ENCODE measurements at regions not wholly inside any gene's neighbourhood (a gene's known extent, or its start where the extent isn't known, plus 50 kb on each side); places are given as distances from the start of the nearest gene placed in this dataset.

GRCh38 chr5:164934039-164934438 is 1428.6 kb downstream of the MAT2B start:
- no peaks in the 10 kb centered on the region for H3K36me3 ChIP-seq (ENCODE audit: control insufficient read depth, insufficient read depth, low read length)
- H3K9me3 ChIP-seq (ENCODE audit: control insufficient read depth, low read length), result no peaks in the 10 kb centered on the region
- no peak overlapping the region for H3K9ac ChIP-seq (ENCODE audit: low read length)
- no peak overlapping the region for H3K4me3 ChIP-seq (ENCODE audit: low read length)
- no peaks in the 10 kb centered on the region for H3K4me1 ChIP-seq (ENCODE audit: control insufficient read depth, insufficient read depth, low read length)
- no peaks in the 10 kb centered on the region for H3K27me3 ChIP-seq (ENCODE audit: control insufficient read depth, insufficient read depth, low read length)

DNA sequence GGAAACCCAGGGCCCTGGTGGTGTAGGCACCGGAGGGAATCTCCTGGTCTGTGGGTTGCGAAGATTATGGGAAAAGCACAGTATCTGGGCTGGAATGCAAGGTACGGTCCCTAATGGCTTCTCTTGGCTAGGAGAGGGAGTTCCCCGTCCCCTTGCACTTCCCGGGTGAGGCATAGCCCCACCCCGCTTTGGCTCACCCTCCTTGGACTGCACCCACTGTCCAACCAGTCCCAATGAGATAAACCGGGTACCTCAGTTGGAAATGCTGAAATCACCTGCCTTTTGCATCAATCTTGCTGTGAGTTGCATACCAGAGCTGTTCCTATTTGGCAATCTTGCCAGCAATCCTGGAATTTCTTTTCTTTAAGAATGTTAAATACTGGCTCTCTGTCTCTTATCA is 1429.1 kb downstream of the MAT2B start:
- H3K4me1 ChIP-seq (ENCODE audit: control insufficient read depth, insufficient read depth, low read length), result no peaks in the 10 kb centered on the region

GRCh38 chr5:164941132-164941531 is 1435.7 kb downstream of the MAT2B start:
- Histone ChIP-seq H3K4me3 (ENCODE audit: low read length) (no peak overlapping the region), H3K9me3 (ENCODE audit: control insufficient read depth, low read length) (no peaks in the 10 kb centered on the region), H3K9ac (ENCODE audit: low read length) (no peak overlapping the region), H3K36me3 (ENCODE audit: control insufficient read depth, insufficient read depth, low read length) (no peaks in the 10 kb centered on the region), H3K4me1 (ENCODE audit: control insufficient read depth, insufficient read depth, low read length) (no peaks in the 10 kb centered on the region), H3K27me3 (ENCODE audit: control insufficient read depth, insufficient read depth, low read length) (no peaks in the 10 kb centered on the region)

More for the DNA sequence above, 1429.1 kb downstream of the MAT2B start:
- Histone ChIP-seq H3K9me3 (ENCODE audit: control insufficient read depth, low read length) (no peaks in the 10 kb centered on the region), H3K9ac (ENCODE audit: low read length) (no peak overlapping the region), H3K4me3 (ENCODE audit: low read length) (no peak overlapping the region), H3K27me3 (ENCODE audit: control insufficient read depth, insufficient read depth, low read length) (no peaks in the 10 kb centered on the region), H3K36me3 (ENCODE audit: control insufficient read depth, insufficient read depth, low read length) (no peaks in the 10 kb centered on the region)

GRCh38 chr5:164950927-164951326 is 1445.5 kb downstream of the MAT2B start:
- H3K9me3 ChIP-seq (ENCODE audit: control insufficient read depth, low read length), result no peaks in the 10 kb centered on the region
- H3K4me3 ChIP-seq (ENCODE audit: low read length), result no peak overlapping the region
- no peaks in the 10 kb centered on the region for H3K36me3 ChIP-seq (ENCODE audit: control insufficient read depth, insufficient read depth, low read length)
- H3K9ac ChIP-seq (ENCODE audit: low read length), result no peak overlapping the region
- H3K27me3 ChIP-seq (ENCODE audit: control insufficient read depth, insufficient read depth, low read length), result no peaks in the 10 kb centered on the region
- no peaks in the 10 kb centered on the region for H3K4me1 ChIP-seq (ENCODE audit: control insufficient read depth, insufficient read depth, low read length)

DNA sequence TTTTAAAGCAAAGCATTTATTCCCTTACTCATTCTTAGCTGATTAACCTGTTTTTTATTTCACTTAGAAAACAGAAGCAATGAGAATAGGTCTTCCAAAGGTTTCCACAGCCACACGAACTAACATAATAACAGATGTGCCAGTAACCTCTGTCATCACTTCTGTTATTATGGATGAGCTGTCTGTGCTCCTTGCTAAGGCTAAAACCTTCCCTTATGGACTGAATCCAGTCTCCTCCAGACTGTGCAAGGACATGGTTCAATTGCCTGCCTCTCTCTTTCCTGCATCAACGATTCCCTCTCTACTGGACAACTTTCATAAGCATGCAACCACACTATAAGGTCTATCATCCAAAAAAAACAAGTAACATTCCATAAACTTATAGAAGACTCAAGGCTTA is 1446.2 kb downstream of the MAT2B start:
- Histone ChIP-seq H3K9ac (ENCODE audit: low read length) (no peak overlapping the region), H3K4me1 (ENCODE audit: control insufficient read depth, insufficient read depth, low read length) (no peaks in the 10 kb centered on the region), H3K9me3 (ENCODE audit: control insufficient read depth, low read length) (no peaks in the 10 kb centered on the region), H3K4me3 (ENCODE audit: low read length) (no peak overlapping the region), H3K27me3 (ENCODE audit: control insufficient read depth, insufficient read depth, low read length) (no peaks in the 10 kb centered on the region), H3K36me3 (ENCODE audit: control insufficient read depth, insufficient read depth, low read length) (no peaks in the 10 kb centered on the region)

- Histone ChIP-seq H3K9me3 (ENCODE audit: control insufficient read depth, low read length) (no peaks in the 10 kb centered on the region), H3K4me1 (ENCODE audit: control insufficient read depth, insufficient read depth, low read length) (no peaks in the 10 kb centered on the region), H3K27me3 (ENCODE audit: control insufficient read depth, insufficient read depth, low read length) (no peaks in the 10 kb centered on the region), H3K4me3 (ENCODE audit: low read length) (no peak overlapping the region), H3K9ac (ENCODE audit: low read length) (no peak overlapping the region), H3K36me3 (ENCODE audit: control insufficient read depth, insufficient read depth, low read length) (no peaks in the 10 kb centered on the region)
These were observed 1453.3 kb downstream of the MAT2B start for GRCh38 chr5:164958688-164959087.

DNA sequence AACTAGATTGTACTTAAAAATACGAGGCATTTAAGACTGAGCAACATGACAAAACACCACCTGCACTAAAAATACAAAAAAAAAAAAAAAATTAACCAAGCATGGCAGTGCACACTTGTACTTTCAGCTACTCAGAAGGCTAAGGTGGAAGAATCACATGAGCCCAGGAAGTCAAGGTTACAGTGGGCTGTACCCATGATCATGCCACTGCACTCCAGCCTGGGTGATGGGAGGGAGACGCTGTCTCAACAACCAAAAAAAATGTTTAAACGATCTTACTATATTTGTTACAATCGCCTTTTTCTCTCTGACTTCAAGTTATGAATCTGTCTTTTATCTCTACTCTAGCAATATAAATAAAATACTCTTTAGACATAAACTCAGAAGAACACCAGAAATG is 1454.3 kb downstream of the MAT2B start:
- Histone ChIP-seq H3K9ac (ENCODE audit: low read length) (no peak overlapping the region), H3K4me3 (ENCODE audit: low read length) (no peak overlapping the region), H3K9me3 (ENCODE audit: control insufficient read depth, low read length) (no peaks in the 10 kb centered on the region), H3K27me3 (ENCODE audit: control insufficient read depth, insufficient read depth, low read length) (no peaks in the 10 kb centered on the region), H3K36me3 (ENCODE audit: control insufficient read depth, insufficient read depth, low read length) (no peaks in the 10 kb centered on the region), H3K4me1 (ENCODE audit: control insufficient read depth, insufficient read depth, low read length) (no peaks in the 10 kb centered on the region)

GRCh38 chr5:164962329-164962961 is 1457.0 kb downstream of the MAT2B start:
- no peak overlapping the region for H3K9ac ChIP-seq (ENCODE audit: low read length)
- H3K4me3 ChIP-seq (ENCODE audit: low read length), result no peak overlapping the region
- no peaks in the 10 kb centered on the region for H3K36me3 ChIP-seq (ENCODE audit: control insufficient read depth, insufficient read depth, low read length)
- no peaks in the 10 kb centered on the region for H3K27me3 ChIP-seq (ENCODE audit: control insufficient read depth, insufficient read depth, low read length)
- H3K4me1 ChIP-seq (ENCODE audit: control insufficient read depth, insufficient read depth, low read length), result no peaks in the 10 kb centered on the region
- no peaks in the 10 kb centered on the region for H3K9me3 ChIP-seq (ENCODE audit: control insufficient read depth, low read length)

DNA sequence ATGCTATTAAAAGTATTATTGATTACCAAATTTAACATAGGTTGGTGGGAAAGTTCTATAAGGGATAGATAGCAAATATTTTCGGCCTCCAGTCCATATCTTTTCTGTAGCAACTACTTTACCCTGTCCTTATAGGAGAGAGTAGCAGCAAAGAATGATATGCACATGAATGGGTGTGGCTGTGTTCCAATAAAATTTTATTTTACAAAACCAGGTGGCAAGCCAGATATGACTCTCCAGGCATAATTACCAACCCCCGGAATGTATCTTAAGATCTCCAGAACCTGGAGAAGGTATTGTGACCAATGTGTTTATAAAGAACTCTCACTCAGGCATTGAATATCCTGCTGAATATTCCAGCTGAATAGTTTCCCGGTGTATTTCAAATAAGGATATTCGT is 1461.2 kb downstream of the MAT2B start:
- no peaks in the 10 kb centered on the region for H3K36me3 ChIP-seq (ENCODE audit: control insufficient read depth, insufficient read depth, low read length)
- H3K9ac ChIP-seq (ENCODE audit: low read length), result no peak overlapping the region
- no peaks in the 10 kb centered on the region for H3K9me3 ChIP-seq (ENCODE audit: control insufficient read depth, low read length)
- H3K27me3 ChIP-seq (ENCODE audit: control insufficient read depth, insufficient read depth, low read length), result no peaks in the 10 kb centered on the region
- H3K4me3 ChIP-seq (ENCODE audit: low read length), result no peak overlapping the region
- no peaks in the 10 kb centered on the region for H3K4me1 ChIP-seq (ENCODE audit: control insufficient read depth, insufficient read depth, low read length)

DNA sequence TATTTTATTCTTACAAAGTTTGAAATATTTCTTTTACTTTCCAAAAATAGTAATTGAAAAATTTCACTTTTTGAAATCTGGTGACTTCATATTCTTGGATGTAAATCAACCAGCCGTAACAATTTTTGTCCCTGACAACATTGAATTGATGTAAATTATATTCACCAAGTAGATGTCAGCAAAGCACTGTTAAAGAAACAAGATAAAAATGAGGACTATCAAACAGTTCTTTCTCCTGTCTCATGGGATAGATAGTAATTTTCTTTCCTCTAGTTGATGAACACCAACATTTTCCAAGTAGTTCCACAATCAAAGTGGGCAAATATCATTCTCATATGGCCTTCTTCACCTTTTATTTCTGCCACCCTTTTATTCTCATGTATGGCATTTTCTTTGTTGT is 1461.9 kb downstream of the MAT2B start:
- Histone ChIP-seq H3K4me1 (ENCODE audit: control insufficient read depth, insufficient read depth, low read length) (no peaks in the 10 kb centered on the region), H3K9me3 (ENCODE audit: control insufficient read depth, low read length) (no peaks in the 10 kb centered on the region), H3K4me3 (ENCODE audit: low read length) (no peak overlapping the region), H3K9ac (ENCODE audit: low read length) (no peak overlapping the region), H3K36me3 (ENCODE audit: control insufficient read depth, insufficient read depth, low read length) (no peaks in the 10 kb centered on the region), H3K27me3 (ENCODE audit: control insufficient read depth, insufficient read depth, low read length) (no peaks in the 10 kb centered on the region)

GRCh38 chr5:164972973-164973372 is 1467.6 kb downstream of the MAT2B start:
- Histone ChIP-seq H3K27me3 (ENCODE audit: control insufficient read depth, insufficient read depth, low read length) (no peaks in the 10 kb centered on the region), H3K4me3 (ENCODE audit: low read length) (no peak overlapping the region), H3K9ac (ENCODE audit: low read length) (no peak overlapping the region), H3K4me1 (ENCODE audit: control insufficient read depth, insufficient read depth, low read length) (no peaks in the 10 kb centered on the region), H3K36me3 (ENCODE audit: control insufficient read depth, insufficient read depth, low read length) (no peaks in the 10 kb centered on the region), H3K9me3 (ENCODE audit: control insufficient read depth, low read length) (no peaks in the 10 kb centered on the region)

- Histone ChIP-seq H3K9ac (ENCODE audit: low read length) (no peak overlapping the region), H3K4me3 (ENCODE audit: low read length) (no peak overlapping the region), H3K4me1 (ENCODE audit: control insufficient read depth, insufficient read depth, low read length) (no peaks in the 10 kb centered on the region), H3K27me3 (ENCODE audit: control insufficient read depth, insufficient read depth, low read length) (no peaks in the 10 kb centered on the region), H3K9me3 (ENCODE audit: control insufficient read depth, low read length) (no peaks in the 10 kb centered on the region), H3K36me3 (ENCODE audit: control insufficient read depth, insufficient read depth, low read length) (no peaks in the 10 kb centered on the region)
These were observed 1470.6 kb downstream of the MAT2B start for GRCh38 chr5:164975986-164976385.

- H3K9ac ChIP-seq (ENCODE audit: low read length), result no peak overlapping the region
- no peaks in the 10 kb centered on the region for H3K36me3 ChIP-seq (ENCODE audit: control insufficient read depth, insufficient read depth, low read length)
- H3K4me1 ChIP-seq (ENCODE audit: control insufficient read depth, insufficient read depth, low read length), result no peaks in the 10 kb centered on the region
- no peaks in the 10 kb centered on the region for H3K27me3 ChIP-seq (ENCODE audit: control insufficient read depth, insufficient read depth, low read length)
- H3K9me3 ChIP-seq (ENCODE audit: control insufficient read depth, low read length), result no peaks in the 10 kb centered on the region
- no peak overlapping the region for H3K4me3 ChIP-seq (ENCODE audit: low read length)
These were observed 1475.1 kb downstream of the MAT2B start for GRCh38 chr5:164980480-164980879.

Data from mucosa of stomach (tissue), 1 donor.